SU-DHL-6 (cell line): ENCODE measurements at regions not wholly inside any gene's neighbourhood (a gene's known extent, or its start where the extent isn't known, plus 50 kb on each side); places are given as distances from the start of the nearest gene placed in this dataset.

Source experiments
- H2AFZ ChIP-seq: fragments of 200-600 bp; sonication (generic); 2 replicates; pipeline ENCODE4 v1.6.1; 2014; ENCODE audit warnings: low read depth, mild to moderate bottlenecking, moderate library complexity, mixed read lengths, antibody characterized with exemption, low read length; ENCODE audit not compliant: severe bottlenecking
- H3F3A ChIP-seq: fragments of 200-600 bp; shearing (Covaris generic); 2 replicates; pipeline ENCODE4 v1.6.0; 2016; ENCODE audit warnings: antibody characterized with exemption, mild to moderate bottlenecking; ENCODE audit not compliant: insufficient read depth
- H3K27ac ChIP-seq: fragments of 200-600 bp; sonication (generic); 2 replicates; pipeline ENCODE4 v1.5.1; 2016; ENCODE audit warnings: low read depth, mild to moderate bottlenecking, low read length, moderate library complexity, mixed read lengths
- H3K27me3 ChIP-seq: fragments of 200-600 bp; sonication (generic), shearing (Covaris generic); 2 replicates; pipeline ENCODE4 v1.6.0; 2014; ENCODE audit warnings: mild to moderate bottlenecking, low read length
- H3K36me3 ChIP-seq: fragments of 200-600 bp; sonication (generic); 2 replicates; pipeline ENCODE4 v1.6.1; 2014; ENCODE audit warnings: mild to moderate bottlenecking, low read length, mixed read lengths
- H3K4me2 ChIP-seq: fragments of 300-600, 200-600 bp; shearing (Covaris generic), sonication (generic); 2 replicates; pipeline ENCODE4 v1.6.0; 2014; ENCODE audit warnings: low read length, low read depth, mild to moderate bottlenecking; ENCODE audit not compliant: poor library complexity, severe bottlenecking
- H3K4me3 ChIP-seq: fragments of 200-600 bp; sonication (generic); 2 replicates; pipeline ENCODE4 v1.5.1; 2014; ENCODE audit warnings: antibody characterized with exemption, low read length, mild to moderate bottlenecking, mixed read lengths; ENCODE audit not compliant: insufficient read depth, poor library complexity, severe bottlenecking
- H3K79me2 ChIP-seq: fragments of 200-600 bp; sonication (generic); 2 replicates; pipeline ENCODE4 v1.6.1; 2014; ENCODE audit warnings: mild to moderate bottlenecking, low read length, moderate library complexity; ENCODE audit not compliant: insufficient read depth
- H3K9ac ChIP-seq: fragments of 200-600 bp; sonication (generic); 2 replicates; pipeline ENCODE4 v1.7.0; 2014; ENCODE audit warnings: mild to moderate bottlenecking, low read length
- H3K9me2 ChIP-seq: fragments of 200-600 bp; sonication (generic); replicated peaks from 2 replicates; pipeline ENCODE4 v1.6.1; 2014; ENCODE audit warnings: low read length; ENCODE audit not compliant: insufficient read depth
- H3K9me3 ChIP-seq: fragments of 200-600 bp; sonication (generic); 2 replicates; pipeline ENCODE4 v1.6.1; 2014; ENCODE audit warnings: low read length, mixed read lengths; ENCODE audit not compliant: insufficient read depth
- H4K20me1 ChIP-seq: fragments of 200-600 bp; sonication (generic); 2 replicates; pipeline ENCODE4 v1.6.1; 2014; ENCODE audit warnings: low read depth, mild to moderate bottlenecking, antibody characterized with exemption, low read length, moderate library complexity, mixed read lengths
- EZH2phosphoT487 ChIP-seq: fragments of 200-600 bp; sonication (generic), shearing (Covaris generic); conservative IDR thresholded peaks from 2 replicates; pipeline ENCODE4 v1.6.1; 2018; ENCODE audit warnings: mild to moderate bottlenecking, antibody characterized with exemption, low read length, moderate library complexity, mixed read lengths
- TF ChIP-seq, protein P1 (sequence below): fragments of 200-600 bp; sonication (generic); IDR thresholded peaks from one replicate; pipeline ENCODE4 v1.5.1; 2017; ENCODE audit warnings: antibody characterized with exemption, mild to moderate bottlenecking, low read length, moderate library complexity; ENCODE audit not compliant: insufficient read depth, poor library complexity, severe bottlenecking

DNA sequence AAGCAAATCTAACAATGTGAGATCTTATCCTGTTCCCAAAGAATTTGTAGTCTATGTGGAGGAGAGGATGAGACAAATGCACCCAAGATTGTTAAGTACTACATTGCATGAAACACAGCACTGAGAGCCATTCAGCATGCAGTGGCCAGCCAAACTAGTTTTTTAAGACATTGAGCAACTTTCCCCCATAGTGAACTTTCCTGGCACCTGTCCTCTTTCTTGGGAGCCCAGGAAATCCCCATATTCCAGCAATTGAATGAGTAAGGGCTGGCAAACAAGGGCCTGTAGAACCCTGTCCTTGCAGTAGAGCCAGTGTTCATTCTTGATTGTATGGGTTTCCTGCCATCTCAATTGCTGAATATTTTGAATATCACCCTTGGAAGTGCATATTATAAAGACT is 58.8 kb upstream of the FIGN start:
- no peaks in the 10 kb centered on the region for H3K9me3 ChIP-seq
- no peaks in the 10 kb centered on the region for H3K27me3 ChIP-seq
- no peaks in the 10 kb centered on the region for H3K79me2 ChIP-seq
- no peaks in the 10 kb centered on the region for H4K20me1 ChIP-seq
- H3K9me2 ChIP-seq = no peaks in the 10 kb centered on the region
- no peak overlapping the region for H2AFZ ChIP-seq
- H3K4me2 ChIP-seq = no peak overlapping the region
- H3K36me3 ChIP-seq = no peaks in the 10 kb centered on the region
- H3K27ac ChIP-seq = no peak overlapping the region
- H3K9ac ChIP-seq = no peak overlapping the region
- TF ChIP-seq, protein P1, sequence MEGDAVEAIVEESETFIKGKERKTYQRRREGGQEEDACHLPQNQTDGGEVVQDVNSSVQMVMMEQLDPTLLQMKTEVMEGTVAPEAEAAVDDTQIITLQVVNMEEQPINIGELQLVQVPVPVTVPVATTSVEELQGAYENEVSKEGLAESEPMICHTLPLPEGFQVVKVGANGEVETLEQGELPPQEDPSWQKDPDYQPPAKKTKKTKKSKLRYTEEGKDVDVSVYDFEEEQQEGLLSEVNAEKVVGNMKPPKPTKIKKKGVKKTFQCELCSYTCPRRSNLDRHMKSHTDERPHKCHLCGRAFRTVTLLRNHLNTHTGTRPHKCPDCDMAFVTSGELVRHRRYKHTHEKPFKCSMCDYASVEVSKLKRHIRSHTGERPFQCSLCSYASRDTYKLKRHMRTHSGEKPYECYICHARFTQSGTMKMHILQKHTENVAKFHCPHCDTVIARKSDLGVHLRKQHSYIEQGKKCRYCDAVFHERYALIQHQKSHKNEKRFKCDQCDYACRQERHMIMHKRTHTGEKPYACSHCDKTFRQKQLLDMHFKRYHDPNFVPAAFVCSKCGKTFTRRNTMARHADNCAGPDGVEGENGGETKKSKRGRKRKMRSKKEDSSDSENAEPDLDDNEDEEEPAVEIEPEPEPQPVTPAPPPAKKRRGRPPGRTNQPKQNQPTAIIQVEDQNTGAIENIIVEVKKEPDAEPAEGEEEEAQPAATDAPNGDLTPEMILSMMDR = no peak
- TF ChIP-seq EZH2phosphoT487 = no peak
- H3F3A ChIP-seq = no peaks in the 10 kb centered on the region
- H3K4me3 ChIP-seq = no peak overlapping the region
